B cell (primary cell): ENCODE measurements at regions not wholly inside any gene's neighbourhood (a gene's known extent, or its start where the extent isn't known, plus 50 kb on each side); places are given as distances from the start of the nearest gene placed in this dataset.

Source experiments
- ATAC-seq: fragments of 200-7000 bp; cut with Tn5 transposase; one replicate; pipeline ENCODE4 v1.10.0; 2021; ENCODE audit warnings: low read depth, mild to moderate bottlenecking, moderate number of reproducible peaks, moderate library complexity
- CTCF ChIA-PET: fragments of 350-600 bp; sonication (Branson Sonifier 250); formaldehyde crosslinking; loops from one replicate; lab custom pipeline; 2021; ENCODE audit warnings: antibody characterized with exemption, inconsistent platforms; lab: Charles Lee
- POLR2A ChIA-PET: fragments of 350-600 bp; sonication (Branson Sonifier 250); formaldehyde crosslinking; loops from one replicate; lab custom pipeline; 2021; ENCODE audit warnings: antibody characterized with exemption; lab: Charles Lee
- DNase-seq: peaks from one replicate; pipeline ENCODE4 v3.0.0; 2013
- H2AFZ ChIP-seq: 2 replicates; pipeline ENCODE4 v1.6.1; 2012; ENCODE audit warnings: mild to moderate bottlenecking, low read depth, low read length; ENCODE audit not compliant: insufficient read depth, poor library complexity, severe bottlenecking
- H3K27ac ChIP-seq, 2 donors: 1 replicate in 1 of 2; 2 replicates in 1 of 2; pipeline ENCODE4 v1.5.1; 2012 to 2013; ENCODE audit warnings: low read length in 2 of 2, mild to moderate bottlenecking in 2 of 2, moderate library complexity in 1 of 2
- H3K27me3 ChIP-seq, 4 experiments: fragments of 200-600 bp in 1 of 4; sonication (generic) in 1 of 4; replicated peaks in 1 of 4; 1 replicate in 2 of 4; 2 replicates in 2 of 4; pipeline versions ENCODE4 v1.6.1 to v1.7.0; 2013 to 2016; ENCODE audit warnings: low read length in 3 of 4, mild to moderate bottlenecking in 2 of 4, mixed read lengths in 1 of 4, moderate library complexity in 1 of 4; ENCODE audit not compliant: insufficient read depth in 4 of 4, control insufficient read depth in 3 of 4; ENCODE audit errors: control extremely low read depth in 1 of 4
- H3K36me3 ChIP-seq, 2 experiments: replicated peaks in 1 of 2; 1 replicate in 1 of 2; 2 replicates in 1 of 2; pipeline versions ENCODE4 v1.6.1 to v1.7.1; 2013; ENCODE audit warnings: low read length in 1 of 2; ENCODE audit not compliant: insufficient read depth in 2 of 2, control insufficient read depth in 1 of 2; ENCODE audit errors: control extremely low read depth in 1 of 2, extremely low read depth in 1 of 2
- H3K4me1 ChIP-seq, 2 donors: fragments of 200-600 bp in 1 of 2; sonication (generic) in 1 of 2; 1 replicate in 1 of 2; 2 replicates in 1 of 2; pipeline versions ENCODE4 v1.5.1 to v1.6.1; 2013 to 2017; ENCODE audit warnings: low read length in 2 of 2; ENCODE audit not compliant: control insufficient read depth in 2 of 2, insufficient read depth in 2 of 2
- H3K4me2 ChIP-seq: replicated peaks from 2 replicates; pipeline ENCODE3; 2012; ENCODE audit warnings: mild to moderate bottlenecking, low read depth, low read length; ENCODE audit not compliant: poor library complexity, severe bottlenecking
- H3K4me3 ChIP-seq, 5 experiments: fragments of 200-600 bp in 1 of 5; sonication (generic) in 1 of 5; 1 replicate in 3 of 5; 2 replicates in 2 of 5; pipeline versions ENCODE4 v1.5.1 to v1.7.0; 2011 to 2016; ENCODE audit warnings: low read length in 4 of 5, mild to moderate bottlenecking in 4 of 5, low read depth in 2 of 5, control low read depth in 1 of 5, moderate library complexity in 1 of 5; ENCODE audit not compliant: insufficient read depth in 1 of 5; ENCODE audit errors: control extremely low read depth in 1 of 5, extremely low read depth in 1 of 5
- H3K79me2 ChIP-seq: fragments of 200-600 bp; sonication (generic); one replicate; pipeline ENCODE4 v1.6.0; 2016; ENCODE audit warnings: low read length; ENCODE audit not compliant: control insufficient read depth, insufficient read depth
- H3K9ac ChIP-seq: fragments of 200-600 bp; sonication (generic); 2 replicates; pipeline ENCODE4 v1.6.1; 2017; ENCODE audit warnings: mild to moderate bottlenecking, low read length, moderate library complexity
- H3K9me3 ChIP-seq, 3 donors: one replicate each; pipeline versions ENCODE4 v1.6.1 to v1.7.1; 2013; ENCODE audit warnings: low read length in 2 of 3; ENCODE audit not compliant: control insufficient read depth in 2 of 3, insufficient read depth in 1 of 3; ENCODE audit errors: control extremely low read depth in 1 of 3
- H4K20me1 ChIP-seq: 2 replicates; pipeline ENCODE4 v1.6.0; 2012; ENCODE audit warnings: mild to moderate bottlenecking, low read length; ENCODE audit not compliant: insufficient read depth, control insufficient read depth, poor library complexity, severe bottlenecking
- H3K27ac Mint-ChIP-seq: one replicate; pipeline ENCODE4 v1.8.0; 2021; ENCODE audit warnings: mixed read lengths
- H3K27me3 Mint-ChIP-seq: one replicate; pipeline ENCODE4 v1.8.0; 2021; ENCODE audit warnings: mixed read lengths
- H3K4me1 Mint-ChIP-seq: one replicate; pipeline ENCODE4 v1.8.0; 2021; ENCODE audit warnings: mixed read lengths
- H3K4me3 Mint-ChIP-seq: one replicate; pipeline ENCODE4 v1.8.0; 2021; ENCODE audit warnings: mixed read lengths
- H3K9me3 Mint-ChIP-seq: one replicate; pipeline ENCODE4 v1.8.0; 2022; ENCODE audit warnings: mixed read lengths; ENCODE audit not compliant: insufficient read depth
- CTCF ChIP-seq: fragments of 200-600 bp; IDR thresholded peaks from one replicate; pipeline ENCODE4 v1.8.0; 2022; ENCODE audit warnings: antibody characterized with exemption, mild to moderate bottlenecking
- EZH2 ChIP-seq: IDR thresholded peaks from 2 replicates; pipeline ENCODE4 v1.6.1; 2012; ENCODE audit warnings: borderline replicate concordance, low read depth, mild to moderate bottlenecking, moderate library complexity, low read length; ENCODE audit not compliant: insufficient read depth, poor library complexity, severe bottlenecking
- WGBS: methylation state at CpG from one replicate; pipeline ENCODE4 v1.1.5; 2013; ENCODE audit warnings: missing lambda C conversion rate; ENCODE audit not compliant: insufficient coverage; 5-methylcytosine and 5-hydroxymethylcytosine counted together
- intact Hi-C: fragments of 100-400 bp; cut with micrococcal nuclease; formaldehyde crosslinking; loops from one replicate; pipeline ENCODE4 v1.10.0; 2022

DNA sequence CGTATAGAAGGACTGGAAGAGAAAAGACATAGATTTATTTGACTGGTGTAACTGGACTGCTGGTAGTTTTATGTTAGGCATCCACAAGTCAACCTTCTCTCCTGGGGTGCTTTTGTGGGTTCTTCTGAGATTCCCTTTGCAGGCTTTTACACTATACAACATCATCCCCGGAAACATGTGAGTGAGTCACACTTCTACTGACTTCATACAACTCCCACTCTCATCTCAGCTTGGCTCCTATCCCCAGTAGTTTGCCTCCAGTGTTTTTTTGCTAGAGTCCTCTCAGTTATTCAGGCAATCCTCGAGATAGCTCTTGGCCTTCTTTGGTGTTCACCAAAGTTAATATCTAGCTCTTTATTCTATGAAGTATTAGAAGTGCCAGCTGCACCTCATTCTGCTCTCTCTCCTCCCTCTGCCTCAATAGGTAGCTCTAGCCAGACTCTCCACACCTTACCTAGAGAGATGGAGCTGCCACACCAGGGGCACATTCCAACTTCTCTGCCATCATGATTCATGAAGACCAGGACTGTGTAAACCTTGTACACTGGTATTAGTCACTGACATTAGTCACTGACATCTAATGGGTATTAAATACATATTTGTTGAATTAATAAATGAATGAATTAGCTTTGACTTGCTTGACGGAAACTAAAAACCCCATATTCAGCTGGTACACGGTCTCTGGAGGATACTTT is 281.9 kb downstream of the PPP1R3A start:
- H3K27ac Mint-ChIP-seq = no peak overlapping the region
- H3K27me3 Mint-ChIP-seq = no peaks in the 10 kb centered on the region
- Histone ChIP-seq H3K79me2 (no peaks in the 10 kb centered on the region), H3K9ac (no peak overlapping the region), H3K4me3 (no peak overlapping the region), H2AFZ (no peak overlapping the region), H4K20me1 (no peaks in the 10 kb centered on the region), H3K4me2 (no peak overlapping the region), H3K4me1 (no peaks in the 10 kb centered on the region), H3K27me3 (no peaks in the 10 kb centered on the region), H3K36me3 (no peaks in the 10 kb centered on the region), H3K9me3 (peaks cover 0 to 4% (median 0%) of the 10 kb centered on the region in 3 donors), H3K27ac (no peak overlapping the region)
- no peak for DNase-seq
- no peaks in the 10 kb centered on the region for H3K4me1 Mint-ChIP-seq
- intact Hi-C loops = no loop called here
- no peaks in the 10 kb centered on the region for H3K9me3 Mint-ChIP-seq
- no peak for ATAC-seq
- TF ChIP-seq CTCF (no peak), EZH2 (no peak)
- WGBS = 60% methylated on average over 2 of the region's 5 CpGs
- no peak overlapping the region for H3K4me3 Mint-ChIP-seq
- ChIA-PET POLR2A (no interaction called here), CTCF (no interaction called here)

DNA sequence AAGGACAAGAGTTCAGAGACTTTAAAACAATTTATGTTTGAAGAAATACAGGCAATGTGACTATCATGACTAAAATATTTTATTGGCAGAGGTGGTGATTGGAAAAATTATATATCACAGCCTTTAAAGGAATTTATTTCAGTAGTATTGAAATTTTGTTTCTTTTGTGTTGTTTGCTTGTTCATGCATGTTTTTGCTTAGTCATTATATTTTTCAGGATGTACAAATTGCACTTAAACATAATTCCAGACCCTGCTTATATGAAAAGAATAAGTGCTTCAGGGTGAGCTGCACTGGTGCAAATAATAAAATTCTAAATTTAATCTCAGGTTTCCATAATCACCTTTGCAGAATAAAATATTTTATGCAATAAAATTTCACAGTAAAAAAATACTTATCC is 283.3 kb downstream of the PPP1R3A start:
- Mint-ChIP-seq H3K9me3 (no peaks in the 10 kb centered on the region), H3K27me3 (no peaks in the 10 kb centered on the region), H3K27ac (no peak overlapping the region), H3K4me1 (no peaks in the 10 kb centered on the region), H3K4me3 (no peak overlapping the region)
- no peak overlapping the region for H3K9ac ChIP-seq
- no peak for DNase-seq
- H3K9me3 ChIP-seq = no peaks in the 10 kb centered on the region
- H2AFZ ChIP-seq = no peak overlapping the region
- ChIA-PET POLR2A (no interaction called here), CTCF (no interaction called here)
- no peak for ATAC-seq
- no peak for TF ChIP-seq EZH2
- TF ChIP-seq CTCF = no peak
- H3K4me2 ChIP-seq = no peak overlapping the region
- no peaks in the 10 kb centered on the region for H4K20me1 ChIP-seq
- no peaks in the 10 kb centered on the region for H3K79me2 ChIP-seq
- no peak overlapping the region for H3K4me3 ChIP-seq
- no peak overlapping the region for H3K27ac ChIP-seq
- no peaks in the 10 kb centered on the region for H3K27me3 ChIP-seq
- no peaks in the 10 kb centered on the region for H3K36me3 ChIP-seq
- no peaks in the 10 kb centered on the region for H3K4me1 ChIP-seq
- intact Hi-C loops = no loop called here
